K562 (cell line): ENCODE measurements at regions not wholly inside any gene's neighbourhood (a gene's known extent, or its start where the extent isn't known, plus 50 kb on each side); places are given as distances from the start of the nearest gene placed in this dataset.

Experiments
- ATAC-seq: fragments of 200-7000 bp; cut with Tn5 transposase; 3 replicates; pipeline ENCODE4 v1.9.1; 2020; ENCODE audit warnings: moderate library complexity
- BruUV-seq: library from RNA; stranded (reverse); fragments of 400-500 nt; replicated peaks from 2 replicates; lab custom pipeline; 2021; lab: Mats Ljungman, UMichigan
- CTCF ChIA-PET: fragments of 300-600 bp; formaldehyde crosslinking; extraction: SDS; loops from one replicate; lab custom pipeline; 2021; ENCODE audit warnings: low intra/inter-chr PET ratio; lab: Yijun Ruan, JAX
- POLR2A ChIA-PET: fragments of 300-600, 350-650 bp; sonication (Branson Sonifier 250); formaldehyde crosslinking; extraction: SDS; loops from one replicate; lab custom pipeline; 2021; ENCODE audit warnings: antibody characterized with exemption, inconsistent platforms; lab: Yijun Ruan, JAX
- DNase-seq, 4 experiments: peaks; one replicate each; pipeline versions ENCODE4 v3.0.0 to v3.0.0-alpha.2; 2011 to 2018; ENCODE audit warnings: low spot score in 3 of 4, mixed read lengths in 3 of 4; ENCODE audit errors: extremely low read depth in 1 of 4
- FAIRE-seq: peaks from 2 replicates; lab custom pipeline; 2011; peaks lifted over from hg19 to GRCh38; lab: Jason Lieb, UNC
- H2AFZ ChIP-seq: 2 replicates; pipeline ENCODE4 v1.6.0; 2011; ENCODE audit warnings: low read depth, low read length, control low read depth, inconsistent platforms
- H3K27ac ChIP-seq: fragments of 200-600 bp; 3 replicates; pipeline ENCODE4 v1.8.0; 2011; ENCODE audit warnings: low read depth, mild to moderate bottlenecking, control low read depth, inconsistent platforms, low read length, moderate library complexity, mixed read lengths; ENCODE audit errors: extremely low read depth
- H3K27me3 ChIP-seq, 2 experiments: fragments of 300-600 bp in 1 of 2; 2 replicates in 1 of 2; 3 replicates in 1 of 2; pipeline versions ENCODE4 v1.6.0 to v1.8.0; 2011; ENCODE audit warnings: inconsistent platforms in 2 of 2, low read length in 2 of 2, mild to moderate bottlenecking in 1 of 2, mixed read lengths in 1 of 2, moderate library complexity in 1 of 2; ENCODE audit not compliant: control insufficient read depth in 2 of 2, insufficient read depth in 2 of 2
- H3K36me3 ChIP-seq: fragments of 300-600 bp; 3 replicates; pipeline ENCODE4 v1.8.0; 2011; ENCODE audit warnings: mild to moderate bottlenecking, low read length, inconsistent platforms; ENCODE audit not compliant: control insufficient read depth, insufficient read depth
- H3K4me1 ChIP-seq, 2 experiments: fragments of 200-600 bp in 1 of 2; replicated peaks in 1 of 2; 2 replicates in 1 of 2; 3 replicates in 1 of 2; pipeline versions ENCODE4 v1.5.1 to v1.8.0; 2011; ENCODE audit warnings: inconsistent platforms in 2 of 2, low read length in 2 of 2, mild to moderate bottlenecking in 1 of 2, mixed read lengths in 1 of 2, moderate library complexity in 1 of 2; ENCODE audit not compliant: control insufficient read depth in 2 of 2, insufficient read depth in 2 of 2
- H3K4me2 ChIP-seq: 2 replicates; pipeline ENCODE4 v1.6.1; 2011; ENCODE audit warnings: low read length, control low read depth, inconsistent platforms, mixed read lengths; ENCODE audit not compliant: insufficient read depth
- H3K4me3 ChIP-seq: fragments of 200-600 bp; sonication (generic), shearing (Covaris generic); 2 replicates; pipeline ENCODE4 v1.5.1; 2016; ENCODE audit warnings: control low read depth, inconsistent platforms
- H3K79me2 ChIP-seq: fragments of 200-600 bp; 3 replicates; pipeline ENCODE4 v1.8.0; 2011; ENCODE audit warnings: low read length, inconsistent platforms; ENCODE audit not compliant: control insufficient read depth, insufficient read depth
- H3K9ac ChIP-seq, 2 experiments: 2 replicates each; pipeline versions ENCODE4 v1.6.0 to v1.6.1; 2011; ENCODE audit warnings: low read depth in 2 of 2, low read length in 2 of 2, control low read depth in 1 of 2, inconsistent platforms in 1 of 2, mild to moderate bottlenecking in 1 of 2, mixed read lengths in 1 of 2; ENCODE audit not compliant: insufficient read depth in 1 of 2
- H3K9me1 ChIP-seq: one replicate; pipeline ENCODE4 v1.6.0; 2011; ENCODE audit warnings: inconsistent platforms, mild to moderate bottlenecking, low read length, moderate library complexity; ENCODE audit not compliant: control insufficient read depth, insufficient read depth
- H3K9me3 ChIP-seq: replicated peaks from 2 replicates; pipeline ENCODE4 v1.5.1; 2011; ENCODE audit warnings: low read depth, low read length, inconsistent platforms; ENCODE audit not compliant: control insufficient read depth, insufficient read depth
- H4K20me1 ChIP-seq: replicated peaks from 2 replicates; pipeline ENCODE4 v1.6.1; 2011; ENCODE audit warnings: low read length, inconsistent platforms, mixed read lengths; ENCODE audit not compliant: control insufficient read depth, insufficient read depth
- CBX1 ChIP-seq: sonication (generic); IDR thresholded peaks from 2 replicates; pipeline ENCODE4 v1.6.1; 2016; ENCODE audit warnings: antibody characterized with exemption, low read depth, mild to moderate bottlenecking
- GABPA ChIP-seq: fragments of 200-800 bp; sonication (Bioruptor generic); conservative IDR thresholded peaks from 2 replicates; pipeline ENCODE4 v1.6.1; 2016; ENCODE audit warnings: low read depth, missing genetic modification characterization, missing compliant biosample characterization
- HCFC1 ChIP-seq: IDR thresholded peaks from 2 replicates; pipeline ENCODE4 v1.6.1; 2012; ENCODE audit warnings: low read depth, low read length, improper control_type of control experiment
- KDM2B ChIP-seq: fragments of 250-450 bp; sonication (Bioruptor Pico); IDR thresholded peaks from 2 replicates; pipeline ENCODE4 v1.8.0; 2021; ENCODE audit warnings: mild to moderate bottlenecking, moderate library complexity
- NFATC3 ChIP-seq: fragments of 450-650 bp; IDR thresholded peaks from 2 replicates; pipeline ENCODE4 v1.6.1; 2017; ENCODE audit warnings: mild to moderate bottlenecking
- TBL1XR1 ChIP-seq, 2 experiments: IDR thresholded peaks; 2 replicates each; pipeline ENCODE4 v1.6.1; 2012; ENCODE audit warnings: improper control_type of control experiment in 2 of 2, low read length in 2 of 2, mild to moderate bottlenecking in 1 of 2
- TBP ChIP-seq: optimal IDR thresholded peaks from 2 replicates; pipeline ENCODE3; 2011; ENCODE audit warnings: low read depth, low read length, improper control_type of control experiment
- ZNF12 ChIP-seq: sonication (generic); formaldehyde crosslinking; IDR thresholded peaks from 2 replicates; pipeline ENCODE4 v1.4.0; 2020; ENCODE audit warnings: mild to moderate bottlenecking, missing genetic modification reagents
- ZNF76 ChIP-seq: fragments of 250-450 bp; sonication (Bioruptor Pico); IDR thresholded peaks from 2 replicates; pipeline ENCODE4 v1.4.0; 2020; ENCODE audit warnings: mild to moderate bottlenecking, moderate library complexity, borderline replicate concordance
- WGBS: fragments of 100-300 bp; shearing (Covaris generic); methylation state at CpG from one replicate; pipeline ENCODE4 v1.1.6; 2016; ENCODE audit warnings: low coverage, mixed read lengths; ENCODE audit not compliant: insufficient coverage; ENCODE audit errors: missing lambda C conversion rate; 5-methylcytosine and 5-hydroxymethylcytosine counted together
- in situ Hi-C: fragments of 300-500 bp; cut with MboI; formaldehyde crosslinking; loops from 4 replicates; pipeline ENCODE4 v1.15.0; 2018; ENCODE audit warnings: inconsistent platforms, mixed read lengths
- intact Hi-C: fragments of 100-400 bp; cut with micrococcal nuclease; formaldehyde crosslinking; loops from 2 replicates; pipeline ENCODE4 v1.14.2; 2022
- TF ChIP-seq, protein P1 (sequence below): fragments of 450-650 bp; IDR thresholded peaks from 2 replicates; pipeline ENCODE4 v1.6.1; 2016; ENCODE audit warnings: borderline replicate concordance
- TF ChIP-seq, protein P2 (sequence below): fragments of 450-650 bp; formaldehyde crosslinking; IDR thresholded peaks from 2 replicates; pipeline ENCODE4 v1.4.0; 2020; ENCODE audit warnings: mild to moderate bottlenecking, moderate library complexity
- TF ChIP-seq, protein P3 (sequence below): fragments of 450-650 bp; formaldehyde crosslinking; IDR thresholded peaks from 2 replicates; pipeline ENCODE4 v1.4.0; 2022; ENCODE audit warnings: missing genetic modification characterization
- TF ChIP-seq, protein P4 (sequence below): fragments of 450-650 bp; IDR thresholded peaks from 2 replicates; pipeline ENCODE4 v1.6.1; 2016; ENCODE audit warnings: missing biosample characterization, missing genetic modification characterization

DNA sequence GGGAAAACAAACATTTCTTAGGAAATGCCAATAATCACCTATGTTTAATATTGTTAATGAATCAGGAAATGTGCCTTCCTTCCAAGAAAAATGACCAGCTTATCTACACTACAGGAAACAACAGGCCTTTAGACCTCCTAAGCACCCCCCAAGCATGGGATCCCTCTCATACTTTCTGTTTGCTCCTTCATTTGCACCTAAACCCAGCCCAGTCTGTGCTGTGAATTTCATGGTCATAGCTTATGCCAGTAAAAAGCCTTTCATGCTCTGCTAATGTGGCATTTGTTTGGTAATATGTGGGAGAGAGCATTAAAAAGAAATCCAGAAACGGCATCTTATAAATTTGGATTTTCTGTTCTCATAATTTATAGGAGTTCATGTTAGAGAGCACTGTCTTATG lies 511.1 kb downstream of the EBF1 start (continued):
- TF ChIP-seq, protein P1, sequence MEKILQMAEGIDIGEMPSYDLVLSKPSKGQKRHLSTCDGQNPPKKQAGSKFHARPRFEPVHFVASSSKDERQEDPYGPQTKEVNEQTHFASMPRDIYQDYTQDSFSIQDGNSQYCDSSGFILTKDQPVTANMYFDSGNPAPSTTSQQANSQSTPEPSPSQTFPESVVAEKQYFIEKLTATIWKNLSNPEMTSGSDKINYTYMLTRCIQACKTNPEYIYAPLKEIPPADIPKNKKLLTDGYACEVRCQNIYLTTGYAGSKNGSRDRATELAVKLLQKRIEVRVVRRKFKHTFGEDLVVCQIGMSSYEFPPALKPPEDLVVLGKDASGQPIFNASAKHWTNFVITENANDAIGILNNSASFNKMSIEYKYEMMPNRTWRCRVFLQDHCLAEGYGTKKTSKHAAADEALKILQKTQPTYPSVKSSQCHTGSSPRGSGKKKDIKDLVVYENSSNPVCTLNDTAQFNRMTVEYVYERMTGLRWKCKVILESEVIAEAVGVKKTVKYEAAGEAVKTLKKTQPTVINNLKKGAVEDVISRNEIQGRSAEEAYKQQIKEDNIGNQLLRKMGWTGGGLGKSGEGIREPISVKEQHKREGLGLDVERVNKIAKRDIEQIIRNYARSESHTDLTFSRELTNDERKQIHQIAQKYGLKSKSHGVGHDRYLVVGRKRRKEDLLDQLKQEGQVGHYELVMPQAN = no peak
- no peak for TF ChIP-seq GABPA (tag)
- TF ChIP-seq, protein P2, sequence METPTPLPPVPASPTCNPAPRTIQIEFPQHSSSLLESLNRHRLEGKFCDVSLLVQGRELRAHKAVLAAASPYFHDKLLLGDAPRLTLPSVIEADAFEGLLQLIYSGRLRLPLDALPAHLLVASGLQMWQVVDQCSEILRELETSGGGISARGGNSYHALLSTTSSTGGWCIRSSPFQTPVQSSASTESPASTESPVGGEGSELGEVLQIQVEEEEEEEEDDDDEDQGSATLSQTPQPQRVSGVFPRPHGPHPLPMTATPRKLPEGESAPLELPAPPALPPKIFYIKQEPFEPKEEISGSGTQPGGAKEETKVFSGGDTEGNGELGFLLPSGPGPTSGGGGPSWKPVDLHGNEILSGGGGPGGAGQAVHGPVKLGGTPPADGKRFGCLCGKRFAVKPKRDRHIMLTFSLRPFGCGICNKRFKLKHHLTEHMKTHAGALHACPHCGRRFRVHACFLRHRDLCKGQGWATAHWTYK (CRISPR knock-in tag) = no peak

DNA sequence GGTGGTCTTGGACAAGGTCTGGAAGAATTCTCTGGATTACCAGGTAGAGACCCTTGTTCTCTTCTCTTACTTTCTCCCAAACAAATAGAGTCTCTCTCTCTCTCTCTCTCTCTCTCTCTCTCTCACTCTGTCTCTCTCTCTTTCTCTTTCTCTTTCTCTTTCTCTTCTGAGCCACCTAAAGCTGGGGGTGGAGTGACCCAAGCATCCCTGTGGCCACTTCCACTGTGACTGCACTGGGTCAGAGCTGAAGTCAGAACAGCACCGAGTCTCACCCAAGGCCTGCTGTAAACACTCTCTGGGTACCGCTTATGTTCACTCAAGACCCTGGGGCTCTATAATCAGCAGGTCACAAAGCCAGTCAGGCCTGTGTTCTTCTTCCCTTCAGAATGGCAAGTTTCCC lies 513.7 kb downstream of the EBF1 start:
- H3K27ac ChIP-seq = no peak overlapping the region
- no peaks in the 10 kb centered on the region for H3K9me3 ChIP-seq
- in situ Hi-C loops = no loop called here
- POLR2A ChIA-PET = interaction anchor here (0.7 kb wide), 1 partner anchor 68 kb away, joined by 3 read pairs; no protein-coding TSS in a partner anchor
- intact Hi-C loops = no loop called here
- no peak for FAIRE-seq
- no peaks in the 10 kb centered on the region for H4K20me1 ChIP-seq
- H2AFZ ChIP-seq = no peak overlapping the region
- H3K36me3 ChIP-seq = no peaks in the 10 kb centered on the region
- H3K4me3 ChIP-seq = no peak overlapping the region
- H3K9me1 ChIP-seq = no peaks in the 10 kb centered on the region
- DNase-seq = no peak
- H3K4me1 ChIP-seq = no peaks in the 10 kb centered on the region
- H3K79me2 ChIP-seq = no peaks in the 10 kb centered on the region
- H3K9ac ChIP-seq = no peak overlapping the region
- no peak for ATAC-seq
- no peak overlapping the region for H3K4me2 ChIP-seq
- BruUV-seq = no TSS peak
- WGBS = 0% methylated on average over 2 of the region's 2 CpGs
- H3K27me3 ChIP-seq = no peaks in the 10 kb centered on the region
- CTCF ChIA-PET = no interaction called here
- TF ChIP-seq TBL1XR1 (IDR thresholded peaks at IDR 0.05; ENCODE audit: low read length in 2 of 2) = no peak
- TF ChIP-seq, protein P3, sequence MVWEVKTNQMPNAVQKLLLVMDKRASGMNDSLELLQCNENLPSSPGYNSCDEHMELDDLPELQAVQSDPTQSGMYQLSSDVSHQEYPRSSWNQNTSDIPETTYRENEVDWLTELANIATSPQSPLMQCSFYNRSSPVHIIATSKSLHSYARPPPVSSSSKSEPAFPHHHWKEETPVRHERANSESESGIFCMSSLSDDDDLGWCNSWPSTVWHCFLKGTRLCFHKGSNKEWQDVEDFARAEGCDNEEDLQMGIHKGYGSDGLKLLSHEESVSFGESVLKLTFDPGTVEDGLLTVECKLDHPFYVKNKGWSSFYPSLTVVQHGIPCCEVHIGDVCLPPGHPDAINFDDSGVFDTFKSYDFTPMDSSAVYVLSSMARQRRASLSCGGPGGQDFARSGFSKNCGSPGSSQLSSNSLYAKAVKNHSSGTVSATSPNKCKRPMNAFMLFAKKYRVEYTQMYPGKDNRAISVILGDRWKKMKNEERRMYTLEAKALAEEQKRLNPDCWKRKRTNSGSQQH (CRISPR knock-in tag) = no peak
- TF ChIP-seq, protein P4, sequence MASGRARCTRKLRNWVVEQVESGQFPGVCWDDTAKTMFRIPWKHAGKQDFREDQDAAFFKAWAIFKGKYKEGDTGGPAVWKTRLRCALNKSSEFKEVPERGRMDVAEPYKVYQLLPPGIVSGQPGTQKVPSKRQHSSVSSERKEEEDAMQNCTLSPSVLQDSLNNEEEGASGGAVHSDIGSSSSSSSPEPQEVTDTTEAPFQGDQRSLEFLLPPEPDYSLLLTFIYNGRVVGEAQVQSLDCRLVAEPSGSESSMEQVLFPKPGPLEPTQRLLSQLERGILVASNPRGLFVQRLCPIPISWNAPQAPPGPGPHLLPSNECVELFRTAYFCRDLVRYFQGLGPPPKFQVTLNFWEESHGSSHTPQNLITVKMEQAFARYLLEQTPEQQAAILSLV = no peak
- TF ChIP-seq ZNF76 (CRISPR knock-in tag) = no peak
- no peak for TF ChIP-seq KDM2B
- no peak for TF ChIP-seq TBP
- TF ChIP-seq NFATC3 = no peak
- TF ChIP-seq ZNF12 (CRISPR knock-in tag) = no peak
- no peak for TF ChIP-seq HCFC1
- TF ChIP-seq CBX1 = no peak
